ENCODE measurements at regions not wholly inside any gene's neighbourhood (a gene's known extent, or its start where the extent isn't known, plus 50 kb on each side); places are given as distances from the start of the nearest gene placed in this dataset.

- TF ChIP-seq CTCF (IDR thresholded peaks at IDR 0.05; ENCODE audit: unreplicated experiment), result no peak
- intact Hi-C loops (cut with micrococcal nuclease), result no loop called here
- H3K4me1 Mint-ChIP-seq (ENCODE audit: insufficient read depth, unreplicated experiment), result peaks cover 25% of the 10 kb centered on the region
- no peak overlapping the region for H3K27ac Mint-ChIP-seq (ENCODE audit: low read depth, unreplicated experiment)
- POLR2A ChIA-PET, result no interaction called here
- no TSS peak for BruUV-seq (replicated peaks)
- H3K27me3 Mint-ChIP-seq (ENCODE audit: insufficient read depth, unreplicated experiment), result no peaks in the 10 kb centered on the region
- DNase-seq (ENCODE audit: unreplicated experiment), result peak; percentile 39
- CTCF ChIA-PET, result interaction anchor here (0.6 kb wide), 1 partner anchor 186 kb away, joined by 4 read pairs; no protein-coding TSS in a partner anchor
- no peak overlapping the region for H3K4me3 Mint-ChIP-seq (ENCODE audit: unreplicated experiment)
- H3K36me3 Mint-ChIP-seq (ENCODE audit: insufficient read depth, unreplicated experiment), result no peaks in the 10 kb centered on the region
- no peaks in the 10 kb centered on the region for H3K9me3 Mint-ChIP-seq (ENCODE audit: unreplicated experiment)
Measured at GRCh38 chr13:80555796-80556678, 215.1 kb upstream of the SPRY2 start.

GRCh38 chr13:80552851-80553440 is 212.0 kb upstream of the SPRY2 start:
- H3K36me3 Mint-ChIP-seq (ENCODE audit: insufficient read depth, unreplicated experiment), result peaks cover 7% of the 10 kb centered on the region
- no peak for TF ChIP-seq CTCF (IDR thresholded peaks at IDR 0.05; ENCODE audit: unreplicated experiment)
- H3K27ac Mint-ChIP-seq (ENCODE audit: low read depth, unreplicated experiment), result no peak overlapping the region
- no peak for DNase-seq (ENCODE audit: unreplicated experiment)
- H3K4me1 Mint-ChIP-seq (ENCODE audit: insufficient read depth, unreplicated experiment), result peaks cover 29% of the 10 kb centered on the region
- H3K27me3 Mint-ChIP-seq (ENCODE audit: insufficient read depth, unreplicated experiment), result no peaks in the 10 kb centered on the region
- ChIA-PET CTCF (no interaction called here), POLR2A (no interaction called here)
- no TSS peak for BruUV-seq (replicated peaks)
- no peak overlapping the region for H3K4me3 Mint-ChIP-seq (ENCODE audit: unreplicated experiment)
- H3K9me3 Mint-ChIP-seq (ENCODE audit: unreplicated experiment), result no peaks in the 10 kb centered on the region
- intact Hi-C loops (cut with micrococcal nuclease), result no loop called here

- ChIA-PET CTCF (no interaction called here), POLR2A (interaction anchor here (0.8 to 1.0 kb wide), 2 partner anchors 11 to 34 kb away, joined by 3 read pairs; no protein-coding TSS in a partner anchor)
- no TSS peak for BruUV-seq (replicated peaks)
- intact Hi-C loops (cut with micrococcal nuclease), result no loop called here
- peaks cover 9% of the 10 kb centered on the region for H3K36me3 Mint-ChIP-seq (ENCODE audit: insufficient read depth, unreplicated experiment)
- peak overlapping the region; percentile 2 for H3K27ac Mint-ChIP-seq (ENCODE audit: low read depth, unreplicated experiment)
- TF ChIP-seq CTCF (IDR thresholded peaks at IDR 0.05; ENCODE audit: unreplicated experiment), result no peak
- peaks cover 32% of the 10 kb centered on the region for H3K4me1 Mint-ChIP-seq (ENCODE audit: insufficient read depth, unreplicated experiment)
- H3K4me3 Mint-ChIP-seq (ENCODE audit: unreplicated experiment), result no peak overlapping the region
- H3K27me3 Mint-ChIP-seq (ENCODE audit: insufficient read depth, unreplicated experiment), result no peaks in the 10 kb centered on the region
- DNase-seq (ENCODE audit: unreplicated experiment), result no peak
- no peaks in the 10 kb centered on the region for H3K9me3 Mint-ChIP-seq (ENCODE audit: unreplicated experiment)
Measured at GRCh38 chr13:80551650-80552497, 210.9 kb upstream of the SPRY2 start.
